Inferior parietal cortex (tissue), 1 donor: ENCODE measurements at regions not wholly inside any gene's neighbourhood (a gene's known extent, or its start where the extent isn't known, plus 50 kb on each side); places are given as distances from the start of the nearest gene placed in this dataset.

ENCODE experiments used
- DNase-seq: peaks from one replicate; pipeline ENCODE4 v3.0.0-alpha.2; 2016; ENCODE audit errors: extremely low spot score

- DNase-seq: no peak
Observed at GRCh38 chr10:37685741-37686683, 171.4 kb downstream of the ZNF248 start.

- DNase-seq: no peak
Observed at GRCh38 chr10:37684765-37685164, 172.6 kb downstream of the ZNF248 start.

- DNase-seq: no peak
Observed at GRCh38 chr10:37682617-37683016, 174.8 kb downstream of the ZNF248 start.

- DNase-seq: no peak
Observed at GRCh38 chr10:37681617-37681999, 175.8 kb downstream of the ZNF248 start.

- no peak for DNase-seq
Observed at GRCh38 chr10:37680716-37681616, 176.4 kb downstream of the ZNF248 start.

- no peak for DNase-seq
Observed at GRCh38 chr10:37680243-37680683, 177.1 kb downstream of the ZNF248 start.

GRCh38 chr10:37679465-37679864 is 177.9 kb downstream of the ZNF248 start:
- DNase-seq: no peak

- DNase-seq: no peak
Observed at GRCh38 chr10:37675449-37675848, 182.0 kb downstream of the ZNF248 start.

DNA sequence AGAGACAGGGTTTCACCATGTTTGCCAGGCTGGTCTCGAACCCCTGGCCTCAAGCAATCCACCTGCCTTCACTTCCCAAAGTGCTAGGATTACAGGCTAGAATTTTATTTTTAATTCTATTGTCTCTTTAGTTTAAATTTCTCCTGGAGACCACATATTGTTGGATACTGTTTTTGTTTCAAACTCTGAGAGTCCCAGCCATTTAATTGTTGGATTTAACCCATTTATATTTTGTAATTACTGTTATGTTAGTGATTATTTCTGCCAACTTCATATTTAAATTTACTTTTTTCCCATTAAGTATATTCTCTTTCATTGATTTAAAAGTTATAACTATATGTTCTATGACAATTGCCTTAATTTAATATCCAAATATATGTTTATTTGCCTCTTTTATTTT is 185.6 kb downstream of the ZNF248 start:
- DNase-seq: no peak

DNA sequence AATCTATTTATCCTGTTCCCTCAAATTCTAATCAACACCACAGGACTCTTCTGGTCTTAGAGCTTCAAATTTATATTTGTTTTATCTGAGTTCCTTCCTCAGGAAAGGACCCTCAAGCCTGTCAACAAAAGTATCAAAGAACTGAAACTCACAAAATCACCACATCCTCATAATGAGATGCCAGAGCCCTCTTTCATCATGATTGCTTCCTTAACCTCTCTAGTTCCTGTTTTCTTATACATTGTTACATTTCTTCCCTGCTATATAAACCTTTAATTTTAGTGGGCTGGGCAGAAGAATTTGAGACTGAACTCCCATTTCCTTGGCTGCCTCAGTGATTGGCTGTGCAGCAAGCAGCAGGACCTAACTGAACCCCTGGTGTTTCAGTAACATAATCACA is 189.7 kb downstream of the ZNF248 start:
- DNase-seq: no peak

DNA sequence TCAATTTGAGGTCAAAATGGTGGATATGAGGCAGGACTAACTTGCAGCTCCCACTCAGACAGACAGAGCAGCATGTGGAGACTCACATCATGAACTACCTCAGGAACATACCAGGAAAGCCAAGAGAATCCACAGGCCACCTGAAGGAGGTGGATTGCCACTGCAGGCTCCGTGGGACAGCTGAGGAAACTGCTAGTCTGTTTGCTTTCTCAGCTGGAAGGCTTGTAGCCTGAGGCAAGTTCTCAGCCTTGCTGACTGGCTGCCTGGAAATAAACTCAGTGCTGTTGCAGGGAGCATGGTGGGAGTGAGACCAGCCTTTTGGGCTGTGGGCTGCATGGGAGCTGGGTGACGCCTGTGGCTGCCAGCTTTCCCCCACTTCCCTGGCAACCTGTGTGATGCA is 202.9 kb downstream of the ZNF248 start:
- DNase-seq: no peak

- no peak for DNase-seq
Observed at GRCh38 chr10:37643187-37643586, 214.2 kb downstream of the ZNF248 start.

DNA sequence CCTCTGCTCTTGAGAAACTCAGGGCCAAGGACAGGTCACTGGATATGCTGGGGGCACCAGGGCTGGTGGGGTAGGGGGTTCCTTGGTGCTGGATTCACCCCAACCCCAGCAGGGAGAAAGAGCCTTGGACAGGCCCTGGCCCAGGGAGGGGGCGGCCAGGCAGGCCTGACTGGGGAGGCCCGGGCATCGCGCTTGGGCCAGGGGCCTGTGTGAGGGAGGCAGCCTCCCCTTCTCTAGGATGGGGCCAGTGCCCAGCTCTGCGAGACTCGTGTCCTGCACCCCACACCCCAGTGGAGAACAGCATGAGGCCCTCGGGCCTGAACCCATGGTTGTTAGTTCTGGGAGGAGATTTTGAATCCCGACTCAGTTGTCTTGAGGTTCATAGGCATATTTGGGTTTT is 217.1 kb downstream of the ZNF248 start:
- DNase-seq: no peak

DNA sequence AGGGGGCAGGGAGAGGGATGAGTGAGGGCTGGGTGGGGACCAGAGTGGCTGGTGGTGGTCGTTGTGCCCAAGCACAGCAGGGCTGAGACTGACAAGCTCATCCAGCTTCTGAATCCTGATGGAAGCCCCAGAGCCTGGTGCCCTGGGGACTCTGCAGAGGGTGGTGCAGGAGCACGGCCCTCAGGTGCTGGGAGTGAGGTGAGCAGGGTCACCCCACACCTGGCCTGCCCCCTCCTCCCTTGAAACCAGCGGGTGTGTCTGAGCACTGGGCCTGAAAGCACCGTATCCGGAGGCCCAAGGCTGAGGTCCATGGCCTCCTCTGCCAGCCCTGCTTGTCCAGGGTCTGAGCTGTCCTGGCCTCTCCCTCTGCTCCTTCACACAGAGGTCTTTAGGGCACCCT is 218.2 kb downstream of the ZNF248 start:
- no peak for DNase-seq

GRCh38 chr10:37638569-37638968 is 218.8 kb downstream of the ZNF248 start:
- DNase-seq: no peak

- no peak for DNase-seq
Observed at GRCh38 chr10:37634351-37634880, 223.0 kb downstream of the ZNF248 start.

- DNase-seq: no peak
Observed at GRCh38 chr10:37632641-37633040, 224.8 kb downstream of the ZNF248 start.

GRCh38 chr10:37623506-37623905 is 233.9 kb downstream of the ZNF248 start:
- DNase-seq: no peak

DNA sequence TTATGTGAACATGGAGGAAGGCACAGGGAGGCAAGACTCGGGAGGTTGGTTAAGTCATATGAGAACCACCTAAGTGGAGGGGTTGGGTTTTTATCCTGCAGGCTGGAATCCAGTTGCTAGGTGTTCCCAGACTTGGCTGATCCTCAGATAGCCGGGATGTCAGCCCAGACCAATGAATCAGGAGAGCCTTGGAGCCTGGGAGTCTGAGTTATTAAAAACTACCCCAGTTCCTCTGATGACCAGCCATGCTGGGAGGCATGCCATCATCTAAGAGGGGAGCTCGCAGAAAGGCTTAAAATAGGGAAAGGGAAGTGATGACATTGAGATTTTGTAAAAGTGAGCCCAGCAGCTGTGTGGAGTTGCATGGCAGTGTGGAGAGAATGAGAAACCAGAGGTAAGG is 238.1 kb downstream of the ZNF248 start:
- no peak for DNase-seq

DNA sequence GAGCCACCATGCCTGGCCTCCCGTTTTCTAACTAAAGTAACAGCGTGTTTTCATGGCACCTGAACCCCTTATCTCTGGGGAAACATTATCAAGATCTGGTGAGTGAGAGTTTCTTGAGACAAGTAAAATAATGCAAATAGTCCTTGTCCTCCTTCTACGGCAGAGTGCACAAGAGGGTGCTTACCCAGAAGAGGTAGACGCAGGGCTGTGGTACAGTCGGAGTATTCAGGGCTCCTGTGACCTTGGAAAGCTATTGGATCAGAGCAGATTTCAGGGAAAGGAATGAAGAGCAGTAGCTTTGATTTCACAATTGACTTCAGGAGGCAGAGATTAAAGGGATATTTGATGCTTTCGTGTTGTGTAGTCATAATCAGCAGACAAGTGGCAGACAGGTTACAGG is 269.1 kb downstream of the ZNF248 start:
- no peak for DNase-seq

DNA sequence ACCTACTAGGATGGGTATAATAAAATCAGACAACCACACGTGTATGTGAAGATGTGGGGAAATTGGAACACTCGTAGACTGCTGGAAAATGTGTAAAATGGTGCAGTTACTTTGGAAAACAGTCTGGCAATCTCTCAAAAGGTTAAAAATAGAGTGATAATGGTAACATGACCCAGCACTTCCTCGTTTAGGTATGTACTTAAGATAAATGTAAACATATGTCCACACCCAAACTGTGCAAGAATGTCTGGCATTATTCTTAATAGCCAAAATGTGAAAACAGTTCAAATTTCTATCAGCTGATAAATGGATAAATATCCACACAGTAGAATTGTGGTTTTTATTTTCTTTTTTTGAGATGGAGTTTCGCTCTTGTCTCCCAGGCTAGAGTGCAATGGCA is 272.8 kb downstream of the ZNF248 start:
- DNase-seq: no peak

- no peak for DNase-seq
Observed at GRCh38 chr10:37582237-37582636, 275.2 kb downstream of the ZNF248 start.
